Brain microvascular endothelial cell (primary cell): ENCODE measurements at regions not wholly inside any gene's neighbourhood (a gene's known extent, or its start where the extent isn't known, plus 50 kb on each side); places are given as distances from the start of the nearest gene placed in this dataset.

ENCODE experiments used
- DNase-seq: peaks from one replicate; pipeline ENCODE4 v3.0.0-alpha.2; 2020
- H3K27ac ChIP-seq: fragments of 250-450 bp; sonication (Bioruptor Pico); 2 replicates; pipeline ENCODE4 v1.5.1; 2020; ENCODE audit warnings: mild to moderate bottlenecking, moderate library complexity
- H3K27me3 ChIP-seq: fragments of 250-450 bp; sonication (Bioruptor Pico); replicated peaks from 2 replicates; pipeline ENCODE4 v1.5.1; 2020; ENCODE audit warnings: mild to moderate bottlenecking
- H3K36me3 ChIP-seq: fragments of 250-450 bp; sonication (Bioruptor Pico); replicated peaks from 2 replicates; pipeline ENCODE4 v1.5.1; 2020; ENCODE audit warnings: mild to moderate bottlenecking
- H3K4me3 ChIP-seq: 2 replicates; pipeline ENCODE4 v1.5.1; 2011; ENCODE audit warnings: low read depth, mild to moderate bottlenecking, control low read depth, low read length, moderate library complexity
- in situ Hi-C: cut with HindIII; loops from 2 replicates; pipeline ENCODE4 v1.10.0; 2017; ENCODE audit warnings: low sequenced_read_pairs, low pct_ligation_motif_present
- TF ChIP-seq, protein P1 (sequence below): IDR thresholded peaks from 2 replicates; pipeline ENCODE4 v1.5.1; 2011; ENCODE audit warnings: low read depth, mild to moderate bottlenecking, moderate library complexity, low read length, control low read depth, inconsistent platforms; ENCODE audit errors: missing control alignments

GRCh38 chr10:42921951-42922350, 139.4 kb downstream of the BMS1 start:
- TF ChIP-seq, protein P1, sequence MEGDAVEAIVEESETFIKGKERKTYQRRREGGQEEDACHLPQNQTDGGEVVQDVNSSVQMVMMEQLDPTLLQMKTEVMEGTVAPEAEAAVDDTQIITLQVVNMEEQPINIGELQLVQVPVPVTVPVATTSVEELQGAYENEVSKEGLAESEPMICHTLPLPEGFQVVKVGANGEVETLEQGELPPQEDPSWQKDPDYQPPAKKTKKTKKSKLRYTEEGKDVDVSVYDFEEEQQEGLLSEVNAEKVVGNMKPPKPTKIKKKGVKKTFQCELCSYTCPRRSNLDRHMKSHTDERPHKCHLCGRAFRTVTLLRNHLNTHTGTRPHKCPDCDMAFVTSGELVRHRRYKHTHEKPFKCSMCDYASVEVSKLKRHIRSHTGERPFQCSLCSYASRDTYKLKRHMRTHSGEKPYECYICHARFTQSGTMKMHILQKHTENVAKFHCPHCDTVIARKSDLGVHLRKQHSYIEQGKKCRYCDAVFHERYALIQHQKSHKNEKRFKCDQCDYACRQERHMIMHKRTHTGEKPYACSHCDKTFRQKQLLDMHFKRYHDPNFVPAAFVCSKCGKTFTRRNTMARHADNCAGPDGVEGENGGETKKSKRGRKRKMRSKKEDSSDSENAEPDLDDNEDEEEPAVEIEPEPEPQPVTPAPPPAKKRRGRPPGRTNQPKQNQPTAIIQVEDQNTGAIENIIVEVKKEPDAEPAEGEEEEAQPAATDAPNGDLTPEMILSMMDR: no peak
- H3K27me3 ChIP-seq: no peaks in the 10 kb centered on the region
- H3K4me3 ChIP-seq: no peak overlapping the region
- DNase-seq: no peak
- in situ Hi-C loops: no loop called here
- H3K27ac ChIP-seq: no peak overlapping the region
- no peaks in the 10 kb centered on the region for H3K36me3 ChIP-seq

DNA sequence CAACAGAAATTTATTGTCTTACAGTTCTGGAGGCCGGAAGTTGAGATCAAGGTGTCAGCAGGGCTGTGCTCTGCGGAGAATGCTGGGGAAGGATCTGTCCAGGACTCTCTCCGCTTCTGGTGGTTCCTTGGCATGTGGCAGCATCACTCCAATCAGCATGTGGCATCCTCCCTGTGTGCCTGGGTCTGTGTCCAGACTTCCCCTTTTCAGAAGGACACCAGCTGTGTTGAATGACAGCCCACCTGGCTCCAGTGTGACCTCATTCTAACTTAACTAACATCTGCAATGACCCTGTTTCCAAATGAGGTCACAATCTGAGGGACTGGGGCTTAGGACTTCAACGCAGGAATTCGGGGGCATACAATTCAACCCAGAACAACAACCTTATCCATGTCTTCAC, 141.9 kb downstream of the BMS1 start:
- no peak overlapping the region for H3K4me3 ChIP-seq
- in situ Hi-C loops: no loop called here
- H3K27me3 ChIP-seq: no peaks in the 10 kb centered on the region
- no peak overlapping the region for H3K27ac ChIP-seq
- TF ChIP-seq, protein P1: no peak
- DNase-seq: no peak
- no peaks in the 10 kb centered on the region for H3K36me3 ChIP-seq

DNA sequence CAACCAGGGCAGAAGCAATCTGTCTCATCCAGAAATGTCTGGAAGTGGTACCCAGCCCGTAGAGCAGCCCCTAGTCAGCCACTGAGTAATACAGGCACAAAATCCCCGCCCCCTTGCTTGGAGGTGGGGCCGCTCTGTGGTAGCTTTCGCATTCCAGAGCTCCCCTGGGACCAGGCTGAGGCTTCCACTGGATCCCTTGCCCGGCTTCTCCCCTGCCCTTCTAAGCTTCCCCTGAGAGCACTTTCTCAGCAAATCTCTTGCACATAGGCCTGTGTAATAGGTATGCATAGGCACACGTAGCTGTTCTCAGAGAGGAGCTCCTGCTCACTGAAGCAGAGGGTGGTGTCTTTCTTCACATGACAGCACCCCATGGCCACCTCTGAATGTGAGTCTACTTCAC, 144.2 kb downstream of the BMS1 start:
- no peaks in the 10 kb centered on the region for H3K36me3 ChIP-seq
- TF ChIP-seq, protein P1: no peak
- no peak overlapping the region for H3K4me3 ChIP-seq
- in situ Hi-C loops: no loop called here
- DNase-seq: peak; percentile 64
- H3K27me3 ChIP-seq: no peaks in the 10 kb centered on the region
- H3K27ac ChIP-seq: no peak overlapping the region

DNA sequence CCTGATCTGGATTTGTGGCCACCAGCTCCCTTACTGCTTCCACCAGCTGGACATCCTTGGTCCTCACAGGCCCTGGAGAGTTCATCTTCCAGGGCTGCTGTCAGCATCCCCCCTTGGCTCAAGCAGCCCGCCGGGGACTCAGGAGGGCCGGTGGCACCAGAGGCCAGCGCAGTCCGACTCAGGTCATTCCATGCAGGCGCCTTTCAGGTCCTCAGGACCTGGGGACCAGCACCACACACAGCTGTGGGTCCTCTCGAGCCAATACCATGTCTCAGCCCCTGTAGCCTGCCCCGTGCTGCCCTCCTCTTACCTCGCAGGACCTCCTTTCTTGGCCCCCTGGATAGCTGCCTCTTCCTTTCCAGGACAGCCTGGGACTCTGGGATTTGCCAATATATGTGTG, 145.5 kb downstream of the BMS1 start:
- no peak overlapping the region for H3K4me3 ChIP-seq
- H3K27ac ChIP-seq: no peak overlapping the region
- H3K27me3 ChIP-seq: peaks cover 7% of the 10 kb centered on the region
- no peaks in the 10 kb centered on the region for H3K36me3 ChIP-seq
- TF ChIP-seq, protein P1: no peak
- DNase-seq: no peak
- in situ Hi-C loops: no loop called here

DNA sequence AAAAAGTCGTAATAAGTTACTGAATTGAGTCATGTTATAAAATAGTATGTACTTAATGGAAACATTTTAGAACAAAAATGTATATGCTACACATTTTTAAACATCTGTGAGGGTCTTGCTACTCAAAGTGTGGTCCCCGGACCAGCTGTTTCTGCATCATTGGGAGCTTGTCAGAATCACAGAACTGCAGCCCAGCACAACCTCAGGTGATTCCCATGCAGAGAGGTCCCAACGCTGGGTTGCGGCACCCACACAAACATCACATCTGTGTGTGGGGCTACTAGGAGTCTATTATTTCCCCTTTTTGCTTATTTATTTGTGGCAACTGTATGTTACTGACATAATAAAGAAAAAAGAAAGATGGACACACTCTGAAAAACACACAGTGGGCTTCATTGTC, 146.6 kb downstream of the BMS1 start:
- peaks cover 19% of the 10 kb centered on the region for H3K27me3 ChIP-seq
- no peak overlapping the region for H3K27ac ChIP-seq
- TF ChIP-seq, protein P1: no peak
- in situ Hi-C loops: no loop called here
- no peak for DNase-seq
- no peaks in the 10 kb centered on the region for H3K36me3 ChIP-seq
- H3K4me3 ChIP-seq: no peak overlapping the region

DNA sequence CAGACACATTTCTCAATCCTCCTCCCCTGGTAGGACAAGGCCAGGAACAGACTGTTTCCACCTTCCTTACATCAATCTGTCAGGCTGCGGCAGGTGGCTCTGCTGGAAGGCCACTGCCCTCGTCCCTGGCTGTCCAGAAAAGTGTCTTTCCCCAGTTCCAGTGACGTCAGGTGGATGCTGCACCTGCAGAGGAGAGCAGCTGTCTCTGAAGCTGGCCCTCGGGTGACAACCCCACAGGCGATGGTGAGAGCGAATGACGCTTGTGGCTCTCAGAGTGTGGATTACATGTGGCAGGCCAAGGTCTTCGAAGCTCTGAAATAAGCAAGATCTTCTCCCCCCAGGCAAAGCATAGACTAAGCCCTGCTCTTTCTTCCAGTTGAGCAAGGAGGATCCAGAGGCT, 146.9 kb upstream of the RET start:
- peaks cover 20% of the 10 kb centered on the region for H3K27me3 ChIP-seq
- no peak for DNase-seq
- H3K36me3 ChIP-seq: no peaks in the 10 kb centered on the region
- in situ Hi-C loops: no loop called here
- H3K4me3 ChIP-seq: no peak overlapping the region
- TF ChIP-seq, protein P1: no peak
- no peak overlapping the region for H3K27ac ChIP-seq
